Esophagus muscularis mucosa (tissue), 4 donors: ENCODE measurements at regions not wholly inside any gene's neighbourhood (a gene's known extent, or its start where the extent isn't known, plus 50 kb on each side); places are given as distances from the start of the nearest gene placed in this dataset.

Source experiments
- DNase-seq: peaks from one replicate; pipeline ENCODE4 v3.0.0-alpha.2; 2017; ENCODE audit errors: extremely low spot score
- H3K27ac ChIP-seq, 4 donors: fragments of 200-600 bp; sonication (generic); replicated peaks in 1 of 4; 1 replicate in 3 of 4; 2 replicates in 1 of 4; pipeline ENCODE4 v1.5.1; 2016 to 2019; ENCODE audit warnings: mild to moderate bottlenecking in 1 of 4
- H3K27me3 ChIP-seq, 4 donors: fragments of 200-600 bp; sonication (generic); one replicate each; pipeline versions ENCODE4 v1.5.1 to v1.6.0; 2016 to 2019
- H3K36me3 ChIP-seq, 4 donors: fragments of 200-600 bp; sonication (generic); one replicate each; pipeline ENCODE4 v1.5.1; 2016 to 2019
- H3K4me1 ChIP-seq, 4 donors: fragments of 200-600 bp; sonication (generic); one replicate each; pipeline ENCODE4 v1.5.1; 2016 to 2019
- H3K4me3 ChIP-seq, 4 donors: fragments of 200-600 bp; sonication (generic); 1 replicate in 2 of 4; 2 replicates in 2 of 4; pipeline ENCODE4 v1.5.1; 2016 to 2019; ENCODE audit warnings: mild to moderate bottlenecking in 4 of 4, moderate library complexity in 1 of 4
- H3K9me3 ChIP-seq, 4 donors: fragments of 200-600 bp; sonication (generic); 1 replicate in 3 of 4; 2 replicates in 1 of 4; pipeline ENCODE4 v1.5.1; 2016 to 2019
- EP300 ChIP-seq: sonication (generic); formaldehyde crosslinking; IDR thresholded peaks from one replicate; pipeline ENCODE4 v1.6.1; 2017; ENCODE audit warnings: antibody characterized with exemption
- POLR2A ChIP-seq: fragments of 450-650 bp; IDR thresholded peaks from one replicate; pipeline ENCODE4 v1.6.1; 2017; ENCODE audit warnings: antibody characterized with exemption, moderate library complexity, mild to moderate bottlenecking, low read depth
- POLR2AphosphoS5 ChIP-seq, 2 donors: sonication (generic); formaldehyde crosslinking; IDR thresholded peaks; one replicate each; pipeline ENCODE4 v1.6.1; 2017; ENCODE audit warnings: antibody characterized with exemption in 2 of 2
- WGBS: methylation state at CpG from one replicate; pipeline ENCODE4 v1.1.5; 2018; 5-methylcytosine and 5-hydroxymethylcytosine counted together
- intact Hi-C: fragments of 100-400 bp; cut with DNase I; formaldehyde crosslinking; loops from one replicate; pipeline ENCODE4 v1.15.1; 2023
- TF ChIP-seq, protein P1 (sequence below), 3 experiments: fragments of 200-600 bp in 2 of 3; fragments of 450-650 bp in 1 of 3; sonication (generic) in 2 of 3; IDR thresholded peaks; one replicate each; pipeline ENCODE4 v1.5.1; 2017 to 2019; ENCODE audit warnings: antibody characterized with exemption in 3 of 3, mild to moderate bottlenecking in 2 of 3, moderate library complexity in 1 of 3

DNA sequence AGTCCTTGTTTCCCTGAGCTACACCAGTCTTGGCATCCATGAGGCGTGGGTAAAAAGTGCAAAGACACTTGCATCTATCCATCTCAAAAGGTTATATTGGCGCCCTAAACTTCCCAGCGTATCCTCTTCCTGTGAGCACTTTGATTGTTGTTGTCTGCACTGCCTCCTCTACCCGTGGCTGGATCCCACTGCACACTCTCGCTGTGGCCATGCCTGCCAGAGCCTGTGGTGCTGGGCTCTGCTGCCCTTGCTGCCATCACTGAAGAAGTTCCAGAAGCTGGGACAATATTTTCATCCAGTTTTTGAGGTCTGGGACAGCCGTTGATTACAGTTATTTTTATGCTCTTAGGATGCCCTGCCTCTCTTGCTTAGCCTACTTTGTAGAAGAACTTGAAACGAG, 85.3 kb upstream of the PCGF5 start:
- no peaks in the 10 kb centered on the region for H3K27me3 ChIP-seq
- intact Hi-C loops, result loop anchor here (5.0 kb wide), 1 partner anchor 103 kb away; no protein-coding TSS in a partner anchor
- no peak for DNase-seq
- 80% methylated on average over 7 of the region's 7 CpGs for WGBS
- TF ChIP-seq, protein P1, sequence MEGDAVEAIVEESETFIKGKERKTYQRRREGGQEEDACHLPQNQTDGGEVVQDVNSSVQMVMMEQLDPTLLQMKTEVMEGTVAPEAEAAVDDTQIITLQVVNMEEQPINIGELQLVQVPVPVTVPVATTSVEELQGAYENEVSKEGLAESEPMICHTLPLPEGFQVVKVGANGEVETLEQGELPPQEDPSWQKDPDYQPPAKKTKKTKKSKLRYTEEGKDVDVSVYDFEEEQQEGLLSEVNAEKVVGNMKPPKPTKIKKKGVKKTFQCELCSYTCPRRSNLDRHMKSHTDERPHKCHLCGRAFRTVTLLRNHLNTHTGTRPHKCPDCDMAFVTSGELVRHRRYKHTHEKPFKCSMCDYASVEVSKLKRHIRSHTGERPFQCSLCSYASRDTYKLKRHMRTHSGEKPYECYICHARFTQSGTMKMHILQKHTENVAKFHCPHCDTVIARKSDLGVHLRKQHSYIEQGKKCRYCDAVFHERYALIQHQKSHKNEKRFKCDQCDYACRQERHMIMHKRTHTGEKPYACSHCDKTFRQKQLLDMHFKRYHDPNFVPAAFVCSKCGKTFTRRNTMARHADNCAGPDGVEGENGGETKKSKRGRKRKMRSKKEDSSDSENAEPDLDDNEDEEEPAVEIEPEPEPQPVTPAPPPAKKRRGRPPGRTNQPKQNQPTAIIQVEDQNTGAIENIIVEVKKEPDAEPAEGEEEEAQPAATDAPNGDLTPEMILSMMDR (IDR thresholded peaks at IDR 0.05), result no peak
- TF ChIP-seq EP300 (no peak), POLR2A (no peak), POLR2AphosphoS5 (IDR thresholded peaks at IDR 0.05) (no peak)
- H3K4me1 ChIP-seq, result no peaks in the 10 kb centered on the region
- H3K36me3 ChIP-seq, result no peaks in the 10 kb centered on the region
- no peaks in the 10 kb centered on the region for H3K9me3 ChIP-seq
- no peak overlapping the region for H3K27ac ChIP-seq
- no peak overlapping the region for H3K4me3 ChIP-seq

DNA sequence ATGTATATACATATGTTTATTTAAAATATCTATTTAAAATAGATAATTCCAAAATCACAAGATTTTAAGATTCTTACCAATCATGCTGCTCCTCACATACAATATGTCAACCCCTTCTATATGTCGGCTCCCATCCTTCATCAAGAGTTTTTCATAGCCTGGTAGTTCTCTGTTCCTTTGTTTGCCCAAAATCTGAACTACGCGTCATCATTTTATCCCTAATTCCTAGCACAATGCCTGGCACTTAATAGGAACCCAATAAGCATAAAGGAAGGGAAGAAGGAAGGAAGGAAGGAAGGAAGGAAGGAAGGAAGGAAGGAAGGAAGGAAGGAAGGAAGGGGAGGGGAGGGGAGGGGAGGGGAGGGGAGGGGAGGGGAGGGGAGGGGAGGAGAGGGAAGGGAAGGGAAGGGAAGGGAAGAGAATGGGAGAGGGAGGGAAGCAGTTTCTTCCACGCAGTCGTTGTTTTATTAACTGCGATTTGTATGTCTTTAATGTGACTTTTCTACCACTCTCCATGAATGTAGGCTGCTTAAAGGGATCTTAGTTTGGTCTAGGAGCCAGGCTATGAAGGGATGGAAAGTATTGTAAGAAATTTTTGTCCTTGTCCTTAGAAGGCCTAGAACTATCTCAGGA, 83.3 kb upstream of the PCGF5 start:
- H3K9me3 ChIP-seq, result no peaks in the 10 kb centered on the region
- TF ChIP-seq, protein P1 (IDR thresholded peaks at IDR 0.05), result no peak
- no peak for TF ChIP-seq POLR2AphosphoS5 (IDR thresholded peaks at IDR 0.05)
- TF ChIP-seq EP300, result no peak
- no peak for TF ChIP-seq POLR2A
- H3K4me3 ChIP-seq, result no peak overlapping the region
- no peak overlapping the region for H3K27ac ChIP-seq
- no peak for DNase-seq
- H3K36me3 ChIP-seq, result no peaks in the 10 kb centered on the region
- H3K27me3 ChIP-seq, result no peaks in the 10 kb centered on the region
- intact Hi-C loops, result loop anchor here (5.0 kb wide), 1 partner anchor 105 kb away; no protein-coding TSS in a partner anchor
- H3K4me1 ChIP-seq, result no peaks in the 10 kb centered on the region
- 97% methylated on average over 6 of the region's 6 CpGs for WGBS

DNA sequence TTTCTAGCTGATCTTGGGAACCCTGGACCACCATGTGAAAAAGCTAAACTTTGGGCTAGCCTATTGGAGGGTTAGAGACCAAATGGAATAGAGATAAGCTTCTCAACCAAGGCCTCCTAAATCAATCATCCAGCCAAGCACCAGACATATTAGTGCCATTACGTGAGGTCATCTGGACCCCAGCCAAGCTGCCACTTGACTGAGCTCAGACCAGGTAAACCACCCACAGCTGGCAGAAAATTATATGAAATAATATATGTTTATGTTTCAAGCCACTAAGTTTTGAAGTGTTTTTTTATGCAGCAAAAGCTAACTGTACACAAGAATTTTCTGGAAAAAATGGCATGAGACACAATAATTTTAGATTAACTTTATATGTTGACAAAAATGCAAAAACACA, 82.6 kb upstream of the PCGF5 start:
- Histone ChIP-seq H3K4me3 (no peak overlapping the region), H3K27me3 (no peaks in the 10 kb centered on the region), H3K27ac (no peak overlapping the region), H3K4me1 (no peaks in the 10 kb centered on the region), H3K36me3 (no peaks in the 10 kb centered on the region), H3K9me3 (no peaks in the 10 kb centered on the region)
- TF ChIP-seq, protein P1 (IDR thresholded peaks at IDR 0.05), result no peak
- no peak for TF ChIP-seq POLR2A
- no peak for TF ChIP-seq EP300
- TF ChIP-seq POLR2AphosphoS5 (IDR thresholded peaks at IDR 0.05), result no peak
- 56% methylated on average over 1 of the region's 1 CpG for WGBS
- DNase-seq, result no peak
- intact Hi-C loops, result loop anchor here (5.0 kb wide), 1 partner anchor 106 kb away; no protein-coding TSS in a partner anchor

DNA sequence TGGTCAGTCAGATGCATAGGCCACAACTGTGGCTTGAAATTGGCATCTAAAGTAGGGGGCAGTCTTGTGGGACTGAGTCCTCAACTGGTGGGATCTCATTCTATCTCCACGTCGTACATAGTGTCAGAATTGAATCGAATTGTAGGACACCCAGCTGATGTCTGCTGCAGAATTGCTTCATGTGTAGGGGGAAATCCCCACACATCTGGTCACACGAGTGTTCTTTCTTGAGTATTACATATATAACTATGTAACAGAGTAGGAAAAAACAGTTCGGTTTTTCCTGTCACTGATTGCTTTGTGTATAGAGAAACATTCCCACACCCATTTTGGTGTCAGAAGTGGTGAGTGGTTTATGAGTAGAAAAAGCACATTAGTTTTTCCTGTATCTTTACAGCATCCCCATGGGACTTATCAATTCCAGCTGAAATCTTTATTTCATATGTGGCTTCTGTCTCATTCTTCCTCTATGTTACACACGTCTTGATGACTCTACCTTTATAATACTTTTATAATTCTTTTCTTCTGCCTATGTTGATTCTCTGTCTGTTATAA, 79.4 kb upstream of the PCGF5 start:
- intact Hi-C loops, result no loop called here
- no peak for TF ChIP-seq POLR2AphosphoS5 (IDR thresholded peaks at IDR 0.05)
- no peak for TF ChIP-seq POLR2A
- DNase-seq, result no peak
- Histone ChIP-seq H3K9me3 (no peaks in the 10 kb centered on the region), H3K27me3 (no peaks in the 10 kb centered on the region), H3K4me3 (no peak overlapping the region), H3K4me1 (no peaks in the 10 kb centered on the region), H3K36me3 (no peaks in the 10 kb centered on the region), H3K27ac (no peak overlapping the region)
- WGBS, result 71% methylated on average over 6 of the region's 6 CpGs

DNA sequence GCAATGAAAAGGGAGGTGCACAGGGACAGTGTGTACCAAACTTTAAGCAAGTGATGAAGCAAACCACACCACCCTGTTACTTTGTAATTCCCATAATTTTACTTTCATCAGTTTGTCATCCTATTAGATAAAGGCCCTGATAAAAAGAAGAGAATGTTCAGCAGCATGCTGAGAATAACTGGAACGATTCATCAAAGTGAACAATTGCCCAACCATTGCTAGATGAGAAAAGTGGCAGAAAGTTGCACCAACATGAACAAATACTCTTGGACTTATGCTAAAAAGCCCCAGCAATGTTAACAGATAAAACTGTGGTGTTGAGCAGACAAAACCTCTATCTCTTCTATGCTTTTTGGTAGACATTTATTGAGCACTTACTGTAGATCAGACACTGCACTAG, 75.5 kb upstream of the PCGF5 start:
- Histone ChIP-seq H3K9me3 (no peaks in the 10 kb centered on the region), H3K4me3 (no peak overlapping the region), H3K27me3 (no peaks in the 10 kb centered on the region), H3K27ac (no peak overlapping the region), H3K36me3 (no peaks in the 10 kb centered on the region), H3K4me1 (no peaks in the 10 kb centered on the region)
- TF ChIP-seq EP300 (no peak), POLR2AphosphoS5 (IDR thresholded peaks at IDR 0.05) (no peak), POLR2A (no peak)
- TF ChIP-seq, protein P1 (IDR thresholded peaks at IDR 0.05), result no peak
- no peak for DNase-seq
- WGBS, result 96% methylated on average over 1 of the region's 1 CpG
- intact Hi-C loops, result no loop called here
